Breast epithelium (tissue), 4 donors: ENCODE measurements at regions not wholly inside any gene's neighbourhood (a gene's known extent, or its start where the extent isn't known, plus 50 kb on each side); places are given as distances from the start of the nearest gene placed in this dataset.

Source experiments
- DNase-seq, 2 donors: peaks; one replicate each; pipeline ENCODE4 v3.0.0-alpha.2; 2019; ENCODE audit warnings: low spot score in 2 of 2
- H3K27ac ChIP-seq, 2 donors: fragments of 200-600 bp; sonication (generic) in 1 of 2; one replicate each; pipeline ENCODE4 v1.5.1; 2016 to 2019; ENCODE audit warnings: mild to moderate bottlenecking in 1 of 2
- H3K27me3 ChIP-seq, 2 donors: fragments of 200-600 bp; sonication (generic) in 1 of 2; one replicate each; pipeline versions ENCODE4 v1.5.1 to v1.6.0; 2017 to 2019; ENCODE audit warnings: control low read depth in 1 of 2, mild to moderate bottlenecking in 1 of 2
- H3K36me3 ChIP-seq: fragments of 200-600 bp; one replicate; pipeline ENCODE4 v1.5.1; 2019
- H3K4me1 ChIP-seq, 2 donors: fragments of 200-600 bp; sonication (generic); one replicate each; pipeline ENCODE4 v1.5.1; 2016 to 2019; ENCODE audit warnings: control low read depth in 1 of 2
- H3K4me3 ChIP-seq, 3 donors: fragments of 200-600 bp; sonication (generic); 1 replicate in 2 of 3; 2 replicates in 1 of 3; pipeline ENCODE4 v1.5.1; 2016 to 2019; ENCODE audit warnings: mild to moderate bottlenecking in 3 of 3, moderate library complexity in 2 of 3
- H3K9me3 ChIP-seq, 2 donors: fragments of 200-600 bp; sonication (generic) in 1 of 2; one replicate each; pipeline ENCODE4 v1.5.1; 2016 to 2019; ENCODE audit warnings: control low read depth in 1 of 2
- POLR2A ChIP-seq: fragments of 450-650 bp; IDR thresholded peaks from one replicate; pipeline ENCODE4 v1.6.1; 2016; ENCODE audit warnings: antibody characterized with exemption, mild to moderate bottlenecking, moderate library complexity
- POLR2AphosphoS5 ChIP-seq, 3 donors: sonication (generic); formaldehyde crosslinking; IDR thresholded peaks; one replicate each; pipeline ENCODE4 v1.6.1; 2017; ENCODE audit warnings: antibody characterized with exemption in 3 of 3
- intact Hi-C: fragments of 100-400 bp; cut with DNase I; formaldehyde crosslinking; loops from one replicate; pipeline ENCODE4 v1.15.1; 2023; ENCODE audit warnings: low total_unique reads
- TF ChIP-seq, protein P1 (sequence below), 3 donors: fragments of 450-650 bp; IDR thresholded peaks; one replicate each; pipeline ENCODE4 v1.5.1; 2016 to 2017; ENCODE audit warnings: antibody characterized with exemption in 3 of 3, mild to moderate bottlenecking in 3 of 3, moderate library complexity in 3 of 3

DNA sequence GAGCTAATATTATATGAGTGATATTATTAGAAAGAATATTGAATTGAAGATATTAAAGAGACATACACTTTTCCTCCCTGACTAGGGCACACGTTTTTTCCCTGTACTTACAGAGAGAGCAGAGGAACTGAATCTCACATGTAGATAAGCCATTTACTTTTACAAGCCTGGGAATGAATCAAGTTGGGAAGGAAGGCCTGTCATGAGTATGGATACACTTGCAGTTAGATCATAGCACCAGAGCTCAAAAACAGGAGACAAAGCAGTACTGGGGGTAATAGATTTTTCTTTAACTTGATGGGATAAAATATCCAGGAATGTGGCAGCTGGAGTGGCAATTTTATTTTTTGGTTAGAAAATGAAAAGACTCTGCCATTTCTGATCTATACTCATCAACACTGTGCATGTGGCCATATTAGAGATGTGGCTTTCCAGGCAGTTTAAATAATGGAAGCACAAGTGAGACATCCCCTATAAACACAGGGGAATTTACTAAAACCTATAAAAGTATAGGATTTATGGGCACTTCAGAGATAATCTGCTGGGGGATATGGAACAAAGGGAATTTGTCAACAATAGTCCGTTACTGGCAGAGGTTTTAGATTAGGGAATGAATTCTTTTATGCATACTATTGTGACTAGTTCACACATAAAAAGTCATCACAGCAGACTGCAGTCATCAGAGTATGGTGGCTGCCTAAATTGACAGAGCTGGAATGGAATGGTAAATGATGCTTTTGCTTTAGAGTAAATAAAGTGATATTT lies 657.7 kb upstream of the MBL2 start:
- DNase-seq, result no peak
- Histone ChIP-seq H3K4me1 (no peaks in the 10 kb centered on the region), H3K9me3 (no peaks in the 10 kb centered on the region), H3K27ac (no peak overlapping the region), H3K36me3 (no peaks in the 10 kb centered on the region), H3K27me3 (no peaks in the 10 kb centered on the region), H3K4me3 (no peak overlapping the region)
- intact Hi-C loops, result no loop called here
- TF ChIP-seq POLR2A (no peak), POLR2AphosphoS5 (IDR thresholded peaks at IDR 0.05) (no peak)
- TF ChIP-seq, protein P1, sequence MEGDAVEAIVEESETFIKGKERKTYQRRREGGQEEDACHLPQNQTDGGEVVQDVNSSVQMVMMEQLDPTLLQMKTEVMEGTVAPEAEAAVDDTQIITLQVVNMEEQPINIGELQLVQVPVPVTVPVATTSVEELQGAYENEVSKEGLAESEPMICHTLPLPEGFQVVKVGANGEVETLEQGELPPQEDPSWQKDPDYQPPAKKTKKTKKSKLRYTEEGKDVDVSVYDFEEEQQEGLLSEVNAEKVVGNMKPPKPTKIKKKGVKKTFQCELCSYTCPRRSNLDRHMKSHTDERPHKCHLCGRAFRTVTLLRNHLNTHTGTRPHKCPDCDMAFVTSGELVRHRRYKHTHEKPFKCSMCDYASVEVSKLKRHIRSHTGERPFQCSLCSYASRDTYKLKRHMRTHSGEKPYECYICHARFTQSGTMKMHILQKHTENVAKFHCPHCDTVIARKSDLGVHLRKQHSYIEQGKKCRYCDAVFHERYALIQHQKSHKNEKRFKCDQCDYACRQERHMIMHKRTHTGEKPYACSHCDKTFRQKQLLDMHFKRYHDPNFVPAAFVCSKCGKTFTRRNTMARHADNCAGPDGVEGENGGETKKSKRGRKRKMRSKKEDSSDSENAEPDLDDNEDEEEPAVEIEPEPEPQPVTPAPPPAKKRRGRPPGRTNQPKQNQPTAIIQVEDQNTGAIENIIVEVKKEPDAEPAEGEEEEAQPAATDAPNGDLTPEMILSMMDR (IDR thresholded peaks at IDR 0.05), result no peak

- no peak for DNase-seq
- Histone ChIP-seq H3K27ac (no peak overlapping the region), H3K4me3 (no peak overlapping the region), H3K36me3 (no peaks in the 10 kb centered on the region), H3K9me3 (no peaks in the 10 kb centered on the region), H3K4me1 (no peaks in the 10 kb centered on the region), H3K27me3 (no peaks in the 10 kb centered on the region)
- intact Hi-C loops, result no loop called here
- TF ChIP-seq POLR2A (no peak), POLR2AphosphoS5 (IDR thresholded peaks at IDR 0.05) (no peak)
- TF ChIP-seq, protein P1 (IDR thresholded peaks at IDR 0.05), result no peak
Measured at GRCh38 chr10:53422223-53422888, 649.8 kb upstream of the MBL2 start.

- no peaks in the 10 kb centered on the region for H3K36me3 ChIP-seq
- intact Hi-C loops, result no loop called here
- no peak for DNase-seq
- no peaks in the 10 kb centered on the region for H3K4me1 ChIP-seq
- peaks cover 0 to 6% of the 10 kb centered on the region in 2 donors for H3K9me3 ChIP-seq
- no peaks in the 10 kb centered on the region for H3K27me3 ChIP-seq
- no peak overlapping the region for H3K4me3 ChIP-seq
- TF ChIP-seq POLR2A (no peak), POLR2AphosphoS5 (IDR thresholded peaks at IDR 0.05) (no peak)
- TF ChIP-seq, protein P1 (IDR thresholded peaks at IDR 0.05), result no peak
- no peak overlapping the region for H3K27ac ChIP-seq
Measured at GRCh38 chr10:53412651-53413050, 640.1 kb upstream of the MBL2 start.

- TF ChIP-seq POLR2AphosphoS5 (IDR thresholded peaks at IDR 0.05) (no peak), POLR2A (no peak)
- TF ChIP-seq, protein P1 (IDR thresholded peaks at IDR 0.05), result no peak
- no peaks in the 10 kb centered on the region for H3K36me3 ChIP-seq
- H3K4me3 ChIP-seq, result no peak overlapping the region
- intact Hi-C loops, result no loop called here
- peaks cover 0 to 3% of the 10 kb centered on the region in 2 donors for H3K9me3 ChIP-seq
- H3K27ac ChIP-seq, result no peak overlapping the region
- no peaks in the 10 kb centered on the region for H3K4me1 ChIP-seq
- no peak for DNase-seq
- no peaks in the 10 kb centered on the region for H3K27me3 ChIP-seq
Measured at GRCh38 chr10:53406532-53406931, 633.9 kb upstream of the MBL2 start.

GRCh38 chr10:53403688-53404087 lies 631.1 kb upstream of the MBL2 start:
- DNase-seq, result no peak
- H3K4me3 ChIP-seq, result no peak overlapping the region
- no peak overlapping the region for H3K27ac ChIP-seq
- no peaks in the 10 kb centered on the region for H3K27me3 ChIP-seq
- no peaks in the 10 kb centered on the region for H3K4me1 ChIP-seq
- peaks cover 0 to 6% of the 10 kb centered on the region in 2 donors for H3K9me3 ChIP-seq
- TF ChIP-seq POLR2AphosphoS5 (IDR thresholded peaks at IDR 0.05) (no peak), POLR2A (no peak)
- TF ChIP-seq, protein P1 (IDR thresholded peaks at IDR 0.05), result no peak
- intact Hi-C loops, result no loop called here
- H3K36me3 ChIP-seq, result no peaks in the 10 kb centered on the region
